Renal cortical epithelial cell (primary cell): ENCODE measurements at regions not wholly inside any gene's neighbourhood (a gene's known extent, or its start where the extent isn't known, plus 50 kb on each side); places are given as distances from the start of the nearest gene placed in this dataset.

Experiments used
- DNase-seq: peaks from one replicate; pipeline ENCODE4 v3.0.0-alpha.2; 2011; ENCODE audit warnings: low read depth

DNA sequence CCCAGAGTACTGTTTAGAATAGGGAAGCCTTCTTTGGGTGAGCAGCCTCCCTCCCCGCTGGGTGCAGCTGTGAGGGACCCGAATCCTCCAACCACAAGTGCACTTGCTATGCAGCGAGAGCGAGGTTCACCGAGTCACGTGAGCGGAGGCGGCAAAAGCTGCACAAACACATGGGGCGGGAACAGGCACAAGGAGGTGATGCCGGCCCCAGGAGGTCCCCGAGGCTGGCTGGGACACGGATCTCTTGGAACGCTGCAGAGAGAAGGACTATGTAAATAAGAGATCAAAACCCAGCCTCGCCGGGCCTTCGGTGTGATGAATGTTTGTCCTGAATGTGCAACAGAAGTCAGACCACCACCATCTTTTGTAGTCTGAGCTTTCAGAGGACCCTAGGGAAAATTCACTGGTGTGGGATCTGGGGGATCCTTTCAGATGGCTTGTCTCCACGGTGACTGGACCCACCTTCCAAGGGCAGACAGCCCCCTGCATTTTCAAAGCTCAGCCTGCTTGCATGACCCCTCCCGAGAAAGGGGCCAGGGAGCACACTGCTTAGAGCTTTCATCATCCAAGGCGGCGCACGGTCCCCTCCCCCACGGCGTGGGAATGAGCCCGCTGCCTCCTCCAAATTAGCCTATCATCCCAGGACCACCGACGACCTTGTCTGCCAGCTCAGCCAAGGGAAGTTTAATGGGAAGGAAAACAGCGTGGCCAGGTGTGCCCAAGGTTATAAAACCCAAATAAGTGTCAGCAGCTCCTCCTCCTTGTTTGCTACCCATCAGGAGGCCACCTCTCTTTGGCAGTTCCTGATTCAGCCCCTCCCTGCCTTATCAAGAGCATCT, 327.7 kb downstream of the CXCL12 start:
- DNase-seq = no peak

GRCh38 chr10:44056206-44056605, 328.7 kb downstream of the CXCL12 start:
- DNase-seq = no peak

- DNase-seq = no peak
Measured at GRCh38 chr10:44054046-44054445, 330.9 kb downstream of the CXCL12 start.

- no peak for DNase-seq
Measured at GRCh38 chr10:44053391-44053790, 331.5 kb downstream of the CXCL12 start.

DNA sequence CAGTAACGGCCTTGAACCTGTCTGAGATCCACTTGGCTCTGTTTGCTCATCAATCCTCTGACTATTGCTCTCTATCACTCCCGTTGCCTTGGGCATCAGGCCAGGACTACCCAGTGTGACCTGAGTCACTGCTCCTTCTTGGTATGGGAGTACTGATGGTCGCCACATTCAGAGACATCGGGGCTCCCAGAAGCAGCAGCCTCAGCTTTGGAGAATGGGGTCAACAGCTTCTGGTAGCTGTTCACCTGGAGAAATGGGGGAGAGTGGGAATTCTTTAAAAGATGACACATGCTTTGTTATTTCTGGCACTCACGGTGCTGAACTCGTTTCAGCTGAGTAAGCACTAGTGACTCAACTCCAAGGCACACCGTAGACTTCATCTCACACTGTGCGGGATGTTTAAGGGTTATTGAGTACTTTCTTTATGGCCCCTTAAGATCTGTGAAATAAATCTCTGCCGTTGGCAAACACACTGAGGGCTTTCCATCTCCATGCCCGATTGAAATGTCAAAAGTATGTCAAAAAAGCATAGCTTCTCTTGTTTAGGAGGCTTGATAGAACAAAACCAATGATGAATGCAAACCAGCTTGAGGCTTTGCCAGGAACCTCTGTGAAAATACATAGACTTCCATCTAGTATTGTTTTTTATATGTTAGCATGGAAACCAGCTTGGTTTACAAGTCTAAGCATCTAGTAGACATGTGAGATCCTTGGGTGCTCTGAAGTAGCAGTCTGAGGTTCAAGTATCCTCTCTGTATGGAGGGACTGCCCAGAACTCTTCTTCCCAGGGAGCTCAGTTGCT, 333.1 kb downstream of the CXCL12 start:
- DNase-seq = peak; percentile 65

- no peak for DNase-seq
Measured at GRCh38 chr10:44051091-44051490, 333.8 kb downstream of the CXCL12 start.

DNA sequence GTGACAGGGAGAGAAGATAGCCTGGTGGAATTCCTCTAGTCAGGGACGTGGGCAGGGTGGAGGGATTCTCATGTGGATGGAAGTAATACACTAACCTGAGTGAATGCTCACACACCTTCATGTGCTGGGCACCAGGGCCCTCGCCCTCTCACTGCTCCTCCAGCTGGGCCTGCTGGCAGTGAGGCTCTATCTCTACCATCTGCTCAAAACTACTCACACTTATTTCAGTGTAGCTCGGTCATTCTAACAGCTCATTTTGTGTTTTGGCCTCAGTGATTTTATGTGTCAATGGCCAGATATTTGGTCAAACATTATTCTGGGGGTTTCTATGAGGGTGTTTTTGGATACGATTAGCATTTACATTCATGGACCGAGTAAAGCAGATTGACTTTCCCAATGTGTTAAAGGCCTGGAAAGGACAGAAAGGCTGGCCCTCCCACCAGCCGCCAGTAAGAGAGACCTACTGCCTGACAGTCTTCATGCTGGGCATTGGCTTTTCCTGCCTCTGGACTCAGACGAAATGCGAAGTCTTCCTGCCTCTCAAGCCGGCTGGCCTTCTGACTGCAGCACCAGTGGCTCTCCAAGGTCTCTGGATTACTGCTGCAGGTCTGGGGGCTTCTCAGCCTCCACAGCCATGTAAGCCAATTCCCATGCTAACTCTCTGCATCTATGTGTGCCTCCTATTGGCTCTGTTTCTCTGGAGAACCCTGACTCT, 335.4 kb downstream of the CXCL12 start:
- DNase-seq = no peak

DNA sequence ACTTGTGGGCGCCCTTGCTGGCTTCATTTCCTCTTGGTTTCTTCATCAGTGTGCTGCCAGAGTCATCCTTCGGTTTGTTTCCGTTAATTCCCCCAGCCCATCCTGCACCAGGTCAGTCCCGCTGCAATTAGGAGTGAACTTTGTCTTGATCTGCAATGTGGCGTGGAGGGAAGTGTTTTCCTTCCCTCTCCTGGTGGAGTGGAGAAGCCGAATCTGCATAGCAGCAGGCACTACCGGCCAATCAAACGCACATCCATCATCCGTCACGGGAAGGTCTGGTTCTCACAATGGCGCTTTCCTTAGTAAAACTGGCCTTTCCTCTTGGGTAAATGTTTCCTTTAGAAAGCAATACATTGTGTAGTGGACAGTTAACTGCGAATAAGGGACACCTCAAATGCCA, 337.5 kb downstream of the CXCL12 start:
- no peak for DNase-seq

DNA sequence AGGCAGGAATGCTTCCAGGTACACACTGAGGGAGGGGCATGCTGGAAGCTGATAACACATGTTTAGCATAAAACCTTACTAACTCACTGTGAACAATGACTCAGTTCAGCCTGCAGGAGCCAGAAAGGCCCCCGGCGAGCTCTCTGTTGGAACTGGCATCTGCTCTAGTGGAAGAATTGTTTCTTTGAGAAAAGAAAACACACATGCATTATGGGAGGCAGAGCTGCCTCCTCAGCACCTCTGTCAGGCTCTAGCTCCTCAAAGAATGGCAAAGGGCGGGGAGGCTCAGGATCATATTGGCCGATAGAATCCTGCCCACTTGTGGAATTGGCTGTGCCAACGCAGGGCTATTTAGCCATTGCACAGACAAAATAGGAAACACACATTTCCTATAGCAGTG, 338.3 kb downstream of the CXCL12 start:
- peak; percentile 3 for DNase-seq

GRCh38 chr10:44045020-44045419, 339.9 kb downstream of the CXCL12 start:
- DNase-seq = no peak

- DNase-seq = no peak
Measured at GRCh38 chr10:44044549-44044948, 340.3 kb downstream of the CXCL12 start.

DNA sequence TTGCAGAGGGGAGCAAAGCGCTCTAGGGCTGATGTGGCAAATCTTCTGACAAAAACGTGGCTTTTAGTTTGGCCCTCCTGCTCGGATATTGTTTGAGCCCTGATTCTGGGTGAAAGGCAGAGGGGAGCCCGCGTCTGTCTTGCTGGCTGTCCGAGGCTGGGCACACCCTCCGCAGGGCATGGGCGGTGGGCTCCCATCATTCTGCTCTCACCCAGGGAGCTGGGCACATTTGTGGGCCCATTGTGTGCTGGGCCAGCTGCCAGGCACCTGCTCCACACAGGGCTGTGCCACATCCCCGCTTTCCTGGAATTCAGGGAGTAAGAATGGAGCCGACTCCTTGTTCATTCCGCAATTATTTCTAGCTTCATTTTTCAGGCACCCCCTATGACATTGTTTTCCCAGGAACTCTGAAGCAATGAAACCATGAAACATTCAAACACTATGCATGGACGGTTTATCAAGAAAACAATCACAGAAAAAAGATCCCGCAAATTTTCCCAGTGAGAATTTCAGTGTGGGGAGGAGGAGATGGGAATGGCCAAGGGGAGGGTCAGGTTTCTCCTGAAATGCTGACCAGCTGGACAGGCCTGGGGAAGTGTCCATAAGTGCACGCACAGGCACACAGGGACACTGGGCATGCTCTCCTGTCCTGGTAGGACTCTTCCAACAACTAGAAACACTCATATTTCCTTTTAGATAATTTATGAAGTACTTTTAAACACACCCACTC, 341.1 kb downstream of the CXCL12 start:
- DNase-seq = peak; percentile 9

GRCh38 chr10:44042926-44043602, 341.8 kb downstream of the CXCL12 start:
- no peak for DNase-seq

DNA sequence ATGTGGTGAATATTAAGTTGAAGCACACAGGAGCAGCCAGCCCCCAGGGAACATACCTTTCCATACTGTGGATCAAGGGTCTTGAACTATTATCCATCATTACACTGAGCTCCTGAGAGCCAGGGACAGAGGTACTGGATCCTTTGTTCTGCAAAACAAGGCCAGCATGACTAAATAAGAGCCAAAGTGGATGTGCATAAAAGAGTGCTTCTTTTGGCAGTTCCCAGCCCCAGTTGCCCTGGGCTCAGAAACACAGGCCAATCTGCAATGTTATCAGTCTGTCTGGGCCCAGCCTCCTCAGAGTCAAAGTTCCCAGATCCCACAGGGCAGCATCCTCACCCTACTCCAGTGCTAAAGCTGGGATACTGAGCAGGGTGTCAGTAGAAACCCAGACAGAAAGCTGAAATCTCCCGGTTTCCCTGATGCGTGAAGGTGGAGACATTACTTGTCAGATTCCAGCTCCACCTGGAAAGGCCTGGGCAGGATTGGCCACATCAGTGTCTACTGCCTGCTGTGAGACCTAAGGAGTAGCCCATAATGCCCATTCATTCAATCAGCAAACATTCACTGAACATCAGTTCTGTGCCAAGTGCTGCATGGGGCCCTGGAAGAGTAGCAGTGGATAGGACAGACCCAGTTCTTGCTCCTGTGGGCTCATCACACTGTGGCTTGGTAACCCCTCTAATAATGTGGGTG, 342.7 kb downstream of the CXCL12 start:
- no peak for DNase-seq

DNA sequence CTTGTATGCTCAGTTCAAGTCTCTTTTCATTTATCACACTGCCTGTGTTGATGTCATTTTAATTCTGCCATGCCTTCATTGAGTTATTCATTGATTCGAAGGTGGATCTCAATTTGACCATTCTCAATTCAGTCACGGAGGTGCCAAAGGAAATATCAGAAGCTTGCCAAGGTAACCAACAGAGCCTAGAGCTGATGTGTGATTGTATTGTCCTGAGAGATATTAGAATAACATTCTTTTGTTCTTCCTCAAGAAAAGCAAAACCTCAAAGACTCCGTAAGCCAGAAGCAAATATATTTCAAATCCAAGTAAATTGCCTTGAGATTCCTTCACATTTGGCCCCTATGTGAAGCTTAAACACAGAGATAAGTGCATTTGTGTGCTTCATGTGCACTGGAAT, 345.3 kb downstream of the CXCL12 start:
- peak; percentile 4 for DNase-seq

- no peak for DNase-seq
Measured at GRCh38 chr10:44036425-44036824, 348.5 kb downstream of the CXCL12 start.

DNA sequence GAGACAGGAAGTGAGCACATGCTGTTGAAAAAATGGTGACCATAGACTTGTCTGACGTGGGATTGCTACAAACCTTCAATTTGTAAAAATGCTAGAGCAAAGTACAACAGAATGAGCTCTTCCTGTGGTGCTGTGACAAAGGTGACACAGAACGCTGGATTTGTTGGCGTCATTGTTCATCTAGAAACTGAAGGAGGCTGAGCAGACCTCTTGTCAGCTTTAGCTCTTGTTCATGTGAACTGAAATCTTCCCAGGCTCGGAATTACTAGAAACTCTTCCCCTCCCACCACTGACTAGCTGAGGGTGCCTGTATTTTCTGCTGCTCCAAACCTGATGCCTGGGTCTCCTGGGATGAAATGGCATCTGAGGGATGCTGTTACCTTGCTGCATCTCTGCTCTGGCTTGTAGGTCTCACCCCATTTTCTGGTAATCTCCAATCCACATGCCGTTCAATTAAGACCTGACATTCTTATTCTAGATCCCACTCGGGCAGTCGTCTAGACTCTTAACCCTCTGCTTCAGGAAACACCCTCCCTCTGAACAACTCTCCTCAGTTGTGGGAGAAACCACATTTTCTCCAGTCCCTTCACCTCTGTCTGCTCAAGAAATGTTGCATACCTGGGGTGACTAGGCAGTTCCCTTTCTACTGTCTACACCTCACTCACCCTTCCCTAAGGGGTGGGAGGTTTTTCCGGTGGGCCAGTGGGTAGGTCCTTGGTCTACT, 349.3 kb downstream of the CXCL12 start:
- DNase-seq = no peak

GRCh38 chr10:44034946-44035345, 350.0 kb downstream of the CXCL12 start:
- DNase-seq = no peak

DNA sequence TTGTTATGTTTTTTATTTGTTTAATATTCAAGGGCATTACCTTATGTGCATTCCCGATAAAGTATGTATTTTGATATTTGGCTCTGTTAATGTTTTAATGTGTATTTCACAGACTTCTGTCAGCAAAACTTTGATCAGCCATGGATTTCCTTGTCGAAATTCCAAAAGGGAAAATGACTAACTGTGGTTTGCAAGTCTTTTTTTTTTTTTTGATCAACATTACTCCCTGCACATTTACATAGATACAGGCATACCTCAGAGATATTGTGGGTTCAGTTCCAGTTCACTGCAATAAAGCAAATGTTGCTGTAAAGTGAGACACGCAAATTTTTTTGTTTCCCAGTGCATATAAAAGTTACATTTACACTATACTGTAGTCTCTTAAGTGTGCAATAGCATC, 351.9 kb downstream of the CXCL12 start:
- DNase-seq = peak; percentile 27

DNA sequence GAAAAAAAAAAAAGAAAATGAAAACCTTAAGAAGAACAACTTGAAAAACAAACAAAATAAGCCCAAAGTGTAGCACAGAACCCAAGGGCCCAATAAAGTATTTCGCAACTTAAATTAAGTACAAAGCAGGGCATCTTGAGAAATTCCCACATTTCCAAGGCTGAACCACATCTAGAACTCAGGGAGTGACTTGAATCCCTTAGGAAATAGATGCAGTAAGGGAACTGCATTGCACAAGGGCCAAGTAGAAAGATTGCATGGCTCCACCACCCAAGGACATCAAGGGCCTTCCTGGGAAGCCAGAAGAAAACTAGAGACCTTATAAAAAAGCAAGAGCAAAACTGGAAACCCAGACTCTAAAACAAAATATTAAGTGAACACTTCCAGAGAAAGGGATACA, 352.7 kb downstream of the CXCL12 start:
- DNase-seq = peak; percentile 2
